ENCODE measurements at regions not wholly inside any gene's neighbourhood (a gene's known extent, or its start where the extent isn't known, plus 50 kb on each side); places are given as distances from the start of the nearest gene placed in this dataset.
"Not testable (repeated sequence)": the region's sequence is repeated elsewhere in the genome, so short reads cannot be mapped to it uniquely, and the experiment has no call there.

GRCh38 chr2:7145707-7146106, 228.5 kb downstream of the RNF144A start:
- no peak for DNase-seq (ENCODE audit: low read depth in 2 of 2)

DNA sequence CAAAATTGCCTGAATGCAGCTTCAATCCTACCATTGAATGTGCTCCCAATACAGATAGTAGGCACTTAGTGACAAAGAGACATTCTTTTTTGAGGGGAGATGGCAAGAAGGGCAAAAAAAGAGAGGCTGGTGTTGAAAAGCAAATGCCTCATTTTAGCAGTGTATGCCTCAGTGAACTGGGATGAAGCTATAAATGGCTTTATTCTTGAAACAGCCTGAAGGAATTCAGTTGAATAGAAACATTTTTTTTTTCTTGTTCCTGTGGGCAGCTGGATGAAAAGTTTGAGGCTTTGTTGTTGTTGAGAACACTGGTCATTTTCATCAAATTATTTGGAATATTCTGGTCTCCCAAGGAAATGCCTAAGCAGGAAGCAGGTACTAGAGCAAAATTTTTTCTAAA, 228.9 kb downstream of the RNF144A start:
- DNase-seq (ENCODE audit: low read depth in 2 of 2): no peak

- DNase-seq (ENCODE audit: low read depth in 2 of 2): no peak
Measured at GRCh38 chr2:7154656-7155055, 237.4 kb downstream of the RNF144A start.

DNA sequence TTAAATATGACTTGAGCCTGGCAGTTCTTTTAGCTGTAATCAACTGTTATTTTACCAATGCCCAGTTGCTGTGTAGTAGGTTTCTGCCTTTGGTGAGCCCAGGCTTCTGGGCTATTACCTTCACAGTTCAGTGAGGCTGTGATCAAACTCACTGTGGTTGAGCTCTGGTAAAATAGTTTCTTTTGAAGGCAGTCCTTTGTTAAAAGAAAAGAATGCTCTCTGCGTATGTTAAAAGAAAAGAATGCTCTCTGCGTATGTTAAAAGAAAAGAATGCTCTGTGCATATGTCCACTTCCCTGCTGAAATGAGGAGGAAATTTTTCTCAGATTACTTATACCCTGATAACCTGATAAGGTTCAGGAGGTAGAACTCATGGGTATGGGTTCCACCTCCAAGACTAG, 244.3 kb downstream of the RNF144A start:
- no peak for DNase-seq (ENCODE audit: low read depth in 2 of 2)

DNA sequence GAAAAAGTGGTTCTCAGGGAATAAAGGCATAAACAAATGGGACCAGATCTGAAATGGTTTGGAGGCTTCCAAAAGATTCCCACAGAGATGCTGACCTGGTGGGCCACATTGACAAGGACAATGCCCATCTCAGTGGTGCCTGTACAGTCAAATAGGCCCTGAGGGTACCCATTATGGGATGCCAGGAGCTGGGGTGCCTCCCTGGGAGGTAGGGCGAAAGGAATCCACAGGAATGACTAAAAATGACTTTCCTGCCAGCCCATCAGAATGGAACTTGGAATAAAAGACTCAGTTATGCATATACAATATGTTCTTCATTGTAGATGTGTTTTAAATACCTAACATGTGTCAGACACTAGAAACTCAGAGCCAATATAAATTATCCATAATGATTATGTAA, 248.5 kb downstream of the RNF144A start:
- no peak for DNase-seq (ENCODE audit: low read depth in 2 of 2)

GRCh38 chr2:7167801-7168411, 250.7 kb downstream of the RNF144A start:
- no peak for DNase-seq (ENCODE audit: low read depth in 2 of 2)

- no peak for DNase-seq (ENCODE audit: low read depth in 2 of 2)
Measured at GRCh38 chr2:7169593-7169992, 252.4 kb downstream of the RNF144A start.

DNA sequence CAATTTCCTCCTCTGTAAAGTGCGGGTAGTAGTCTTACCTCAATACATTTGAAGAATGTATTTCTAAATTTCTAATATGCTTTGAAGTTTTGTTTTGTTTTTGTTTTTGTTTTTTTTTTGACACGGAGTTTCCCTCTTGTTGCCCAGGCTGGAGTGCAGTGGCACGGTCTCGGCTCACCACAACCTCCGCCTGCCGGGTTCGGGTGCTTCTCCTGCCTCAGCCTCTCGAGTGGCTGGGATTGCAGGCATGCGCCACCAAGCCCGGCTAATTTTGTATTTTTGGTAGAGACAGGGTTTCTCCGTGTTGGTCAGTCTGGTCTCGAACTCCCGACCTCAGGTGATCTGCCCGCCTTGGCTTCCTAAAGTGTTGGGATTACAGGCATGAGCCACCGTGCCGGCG, 261.8 kb downstream of the RNF144A start:
- not testable (repeated sequence) for DNase-seq (ENCODE audit: low read depth in 2 of 2)

GRCh38 chr2:7180638-7181370, 263.6 kb downstream of the RNF144A start:
- DNase-seq (ENCODE audit: low read depth in 2 of 2): no peak

- no peak for DNase-seq (ENCODE audit: low read depth in 2 of 2)
Measured at GRCh38 chr2:7182525-7182924, 265.3 kb downstream of the RNF144A start.

- no peak for DNase-seq (ENCODE audit: low read depth in 2 of 2)
Measured at GRCh38 chr2:7189106-7189505, 271.9 kb downstream of the RNF144A start.

DNA sequence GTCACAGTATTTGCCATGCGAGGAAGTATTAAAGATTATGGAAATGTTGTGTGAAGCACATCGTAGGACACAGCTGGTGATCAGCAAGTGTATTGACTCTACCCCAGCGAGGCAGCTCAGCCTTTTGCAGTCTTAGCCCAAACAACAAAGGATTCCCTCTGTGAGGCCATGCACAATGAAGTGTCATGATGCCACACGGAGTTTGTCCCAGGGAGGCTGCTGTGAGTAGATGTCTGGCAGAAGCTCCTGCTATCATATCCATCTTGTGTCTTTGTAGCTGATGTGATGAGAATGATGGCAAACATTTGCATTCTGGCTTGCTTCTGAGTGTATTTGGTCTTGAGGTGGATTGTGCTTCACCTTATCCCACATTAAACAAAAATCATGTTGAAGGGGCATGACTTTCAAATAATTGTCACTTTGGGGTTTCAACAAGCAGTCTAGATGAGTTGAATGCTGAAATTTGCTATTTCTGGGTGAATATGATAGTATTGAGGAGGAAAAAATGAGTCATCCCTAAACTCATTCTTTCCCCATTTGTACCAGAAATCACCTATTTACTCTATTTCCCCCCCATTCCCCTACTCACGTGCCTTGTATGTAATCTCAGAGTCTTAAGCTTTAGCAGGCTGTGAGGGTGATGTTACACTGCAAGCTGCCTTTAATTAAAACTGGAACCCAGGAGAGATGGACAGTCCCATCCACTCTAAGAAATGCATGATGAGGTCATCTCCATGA, 273.5 kb downstream of the RNF144A start:
- DNase-seq (ENCODE audit: low read depth in 2 of 2): no peak

- DNase-seq (ENCODE audit: low read depth in 2 of 2): no peak
Measured at GRCh38 chr2:7191932-7192331, 274.7 kb downstream of the RNF144A start.

DNA sequence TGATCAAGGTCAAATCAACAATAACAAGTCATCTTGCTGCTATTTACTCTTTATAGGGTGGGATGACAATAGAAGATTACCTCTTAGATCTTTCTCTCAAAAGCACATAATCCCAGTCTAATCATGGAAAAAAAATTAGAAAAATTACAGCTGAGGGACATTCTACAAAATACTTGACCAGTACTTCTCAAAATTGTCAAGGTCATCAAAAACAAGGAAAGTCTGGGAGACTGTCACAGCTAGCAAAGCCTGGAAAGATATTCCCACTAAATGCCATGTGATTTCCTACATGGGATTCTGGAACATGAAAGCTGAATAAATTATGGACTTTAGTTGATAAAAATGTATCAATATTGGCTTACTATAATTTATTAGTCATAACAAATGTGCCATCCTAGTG, 276.2 kb downstream of the RNF144A start:
- no peak for DNase-seq (ENCODE audit: low read depth in 2 of 2)

- DNase-seq (ENCODE audit: low read depth in 2 of 2): no peak
Measured at GRCh38 chr2:7194950-7195349, 277.7 kb downstream of the RNF144A start.

GRCh38 chr2:7196883-7197282, 279.7 kb downstream of the RNF144A start:
- DNase-seq (ENCODE audit: low read depth in 2 of 2): no peak

- DNase-seq (ENCODE audit: low read depth in 2 of 2): no peak
Measured at GRCh38 chr2:7201851-7202250, 284.6 kb downstream of the RNF144A start.

GRCh38 chr2:7203056-7203467, 285.9 kb downstream of the RNF144A start:
- DNase-seq (ENCODE audit: low read depth in 2 of 2): peak; percentile 35 to 45

DNA sequence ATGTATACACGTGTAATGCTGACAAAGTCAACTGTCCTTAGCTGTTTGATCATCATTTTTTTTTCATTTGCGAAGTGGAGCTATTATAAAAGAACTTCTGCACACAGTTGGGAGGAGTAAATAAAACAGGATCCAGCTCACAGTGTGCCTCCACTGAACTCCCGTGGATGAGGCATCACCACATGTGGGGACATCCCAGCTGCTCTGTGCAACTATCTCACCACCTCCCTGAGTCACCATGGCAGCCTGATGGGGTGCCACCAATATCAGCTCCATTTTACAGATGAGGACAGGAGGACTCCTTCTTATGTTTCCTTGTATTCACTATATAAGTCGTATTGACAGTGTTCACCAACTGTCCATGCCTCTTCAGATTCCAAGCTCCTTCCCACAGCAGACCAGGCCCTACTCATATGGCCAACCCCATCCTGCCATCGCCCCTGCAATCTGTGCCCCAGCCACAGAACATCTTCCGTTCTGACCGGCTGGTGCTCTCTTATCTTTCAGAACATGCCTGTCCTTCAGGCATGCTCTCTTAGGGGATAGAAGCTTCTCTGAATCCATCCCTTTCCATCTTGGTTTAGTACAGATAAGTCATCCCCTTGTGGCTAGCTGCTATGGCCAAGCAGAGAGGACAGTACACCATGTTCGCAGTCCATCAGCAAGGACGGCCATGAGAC, 288.1 kb downstream of the RNF144A start:
- no peak for DNase-seq (ENCODE audit: low read depth in 2 of 2)

DNA sequence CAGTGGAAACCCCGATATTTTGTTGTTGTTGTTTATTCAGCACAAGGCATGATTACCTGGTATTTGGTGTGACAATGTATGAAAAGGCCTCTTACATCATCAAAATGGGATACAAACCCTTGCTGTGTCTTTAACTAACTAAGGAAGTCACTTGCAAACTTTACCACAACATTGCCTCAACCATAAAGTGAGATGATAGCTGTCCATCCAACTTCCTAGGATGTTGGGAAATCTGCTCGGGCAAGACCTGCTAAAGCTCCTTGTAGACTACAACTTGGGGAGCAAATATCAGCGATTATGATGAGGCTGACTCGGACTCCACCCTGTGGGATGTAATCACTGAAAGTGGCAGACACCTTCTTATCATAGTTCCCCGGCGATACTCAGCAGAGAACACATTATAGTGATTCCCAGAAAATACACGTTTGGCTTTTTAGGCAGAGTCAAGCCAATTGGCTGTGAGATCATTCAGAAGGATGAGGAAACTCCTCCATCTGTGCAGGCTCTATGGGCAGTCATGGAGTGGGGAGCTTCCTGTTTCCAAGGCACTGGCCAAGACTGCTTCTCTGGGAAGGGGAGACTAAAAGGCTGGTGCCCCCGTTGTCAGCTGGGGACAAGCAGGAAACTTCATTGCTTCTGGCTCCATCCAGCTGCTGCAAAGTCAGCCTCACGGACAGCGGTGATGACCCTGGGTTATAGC, 289.0 kb downstream of the RNF144A start:
- DNase-seq (ENCODE audit: low read depth in 2 of 2): no peak

GRCh38 chr2:7207631-7208030, 290.4 kb downstream of the RNF144A start:
- DNase-seq (ENCODE audit: low read depth in 2 of 2): no peak
